ENCODE measurements at regions not wholly inside any gene's neighbourhood (a gene's known extent, or its start where the extent isn't known, plus 50 kb on each side); places are given as distances from the start of the nearest gene placed in this dataset.

DNA sequence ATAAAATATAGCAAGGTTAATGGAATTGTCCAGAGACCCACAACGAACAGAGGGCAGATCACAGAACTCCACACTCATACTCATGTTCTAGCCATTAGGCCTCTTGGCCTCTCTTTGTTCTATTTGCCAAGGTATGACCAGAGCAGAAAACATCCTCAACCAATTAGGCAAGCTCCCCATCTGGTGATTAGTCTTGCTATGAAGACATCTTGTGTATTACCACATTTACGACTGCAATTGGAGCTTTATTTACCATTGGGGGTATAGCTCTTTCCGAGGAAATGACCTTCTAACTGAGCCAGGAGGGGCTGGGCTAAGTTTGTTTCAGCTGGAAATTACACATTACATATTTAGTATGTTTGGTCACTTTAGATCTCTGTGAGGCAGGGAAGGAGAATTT is 593.9 kb downstream of the CD109 start:
- no peak for TF ChIP-seq ZNF23 (CRISPR knock-in tag; IDR thresholded peaks at IDR 0.05)
- TF ChIP-seq, protein P1, sequence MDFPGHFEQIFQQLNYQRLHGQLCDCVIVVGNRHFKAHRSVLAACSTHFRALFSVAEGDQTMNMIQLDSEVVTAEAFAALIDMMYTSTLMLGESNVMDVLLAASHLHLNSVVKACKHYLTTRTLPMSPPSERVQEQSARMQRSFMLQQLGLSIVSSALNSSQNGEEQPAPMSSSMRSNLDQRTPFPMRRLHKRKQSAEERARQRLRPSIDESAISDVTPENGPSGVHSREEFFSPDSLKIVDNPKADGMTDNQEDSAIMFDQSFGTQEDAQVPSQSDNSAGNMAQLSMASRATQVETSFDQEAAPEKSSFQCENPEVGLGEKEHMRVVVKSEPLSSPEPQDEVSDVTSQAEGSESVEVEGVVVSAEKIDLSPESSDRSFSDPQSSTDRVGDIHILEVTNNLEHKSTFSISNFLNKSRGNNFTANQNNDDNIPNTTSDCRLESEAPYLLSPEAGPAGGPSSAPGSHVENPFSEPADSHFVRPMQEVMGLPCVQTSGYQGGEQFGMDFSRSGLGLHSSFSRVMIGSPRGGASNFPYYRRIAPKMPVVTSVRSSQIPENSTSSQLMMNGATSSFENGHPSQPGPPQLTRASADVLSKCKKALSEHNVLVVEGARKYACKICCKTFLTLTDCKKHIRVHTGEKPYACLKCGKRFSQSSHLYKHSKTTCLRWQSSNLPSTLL (IDR thresholded peaks at IDR 0.05) = no peak

Data from K562 (cell line).